CD4-positive, alpha-beta T cell (primary cell): ENCODE measurements at regions not wholly inside any gene's neighbourhood (a gene's known extent, or its start where the extent isn't known, plus 50 kb on each side); places are given as distances from the start of the nearest gene placed in this dataset.

Experiments used
- ATAC-seq: fragments of 200-7000 bp; cut with Tn5 transposase; one replicate; pipeline ENCODE4 v1.10.0; 2022; ENCODE audit warnings: mild to moderate bottlenecking; ENCODE audit not compliant: poor library complexity
- CTCF ChIA-PET: fragments of 350-600 bp; sonication (Branson Sonifier 250); formaldehyde crosslinking; loops from one replicate; lab custom pipeline; 2021; ENCODE audit warnings: antibody characterized with exemption, inconsistent platforms; lab: Charles Lee
- POLR2A ChIA-PET: fragments of 350-600 bp; sonication (Branson Sonifier 250); formaldehyde crosslinking; loops from one replicate; lab custom pipeline; 2021; ENCODE audit warnings: antibody characterized with exemption, inconsistent platforms; lab: Charles Lee
- DNase-seq, 14 experiments: peaks; one replicate each; pipeline ENCODE4 v3.0.0-alpha.2; 2013 to 2020; ENCODE audit warnings: mixed read lengths in 2 of 14
- H3K27ac ChIP-seq, 2 donors: one replicate each; pipeline versions ENCODE4 v1.5.1 to v1.7.0; 2013; ENCODE audit warnings: low read length in 2 of 2, low read depth in 1 of 2, mild to moderate bottlenecking in 1 of 2
- H3K27me3 ChIP-seq, 2 experiments: 1 replicate in 1 of 2; 2 replicates in 1 of 2; pipeline versions ENCODE4 v1.6.1 to v1.7.0; 2013; ENCODE audit warnings: low read length in 2 of 2, control low read depth in 1 of 2, mild to moderate bottlenecking in 1 of 2, moderate library complexity in 1 of 2; ENCODE audit not compliant: insufficient read depth in 2 of 2, control insufficient read depth in 1 of 2
- H3K36me3 ChIP-seq: one replicate; pipeline ENCODE4 v1.6.1; 2013; ENCODE audit warnings: low read length, control low read depth; ENCODE audit not compliant: insufficient read depth
- H3K4me1 ChIP-seq: one replicate; pipeline ENCODE4 v1.6.1; 2013; ENCODE audit warnings: low read length, control low read depth; ENCODE audit not compliant: insufficient read depth
- H3K4me3 ChIP-seq: one replicate; pipeline ENCODE4 v1.5.1; 2013; ENCODE audit warnings: mild to moderate bottlenecking, low read length, moderate library complexity
- H3K9me3 ChIP-seq, 2 experiments: 1 replicate in 1 of 2; 2 replicates in 1 of 2; pipeline versions ENCODE4 v1.6.1 to v1.7.0; 2013; ENCODE audit warnings: low read length in 2 of 2, mild to moderate bottlenecking in 2 of 2, control low read depth in 1 of 2, moderate library complexity in 1 of 2; ENCODE audit not compliant: control insufficient read depth in 1 of 2, insufficient read depth in 1 of 2
- H3K27ac Mint-ChIP-seq: one replicate; pipeline ENCODE4 v1.8.0; 2020; ENCODE audit warnings: mixed read lengths
- H3K27me3 Mint-ChIP-seq: one replicate; pipeline ENCODE4 v1.8.0; 2021; ENCODE audit warnings: mixed read lengths
- H3K36me3 Mint-ChIP-seq: one replicate; pipeline ENCODE4 v1.8.0; 2021; ENCODE audit warnings: low read depth, mixed read lengths
- H3K4me1 Mint-ChIP-seq: one replicate; pipeline ENCODE4 v1.8.0; 2021; ENCODE audit warnings: low read depth, mixed read lengths
- H3K4me3 Mint-ChIP-seq: one replicate; pipeline ENCODE4 v1.8.0; 2020; ENCODE audit warnings: mild to moderate bottlenecking, mixed read lengths
- H3K9me3 Mint-ChIP-seq: one replicate; pipeline ENCODE4 v1.8.0; 2020; ENCODE audit warnings: mixed read lengths
- CTCF ChIP-seq: fragments of 200-600 bp; IDR thresholded peaks from one replicate; pipeline ENCODE4 v1.8.0; 2022; ENCODE audit warnings: antibody characterized with exemption, mild to moderate bottlenecking
- intact Hi-C, 2 experiments: fragments of 100-400 bp; cut with DNase I in 1 of 2; cut with micrococcal nuclease in 1 of 2; formaldehyde crosslinking; loops; one replicate each; pipeline versions ENCODE4 v1.15.1 to v1.9.0; 2023 to 2025; cut with DNase I, micrococcal nuclease

- Mint-ChIP-seq H3K9me3 (no peaks in the 10 kb centered on the region), H3K27ac (peak overlapping the region; percentile 13), H3K4me1 (peaks cover 34% of the 10 kb centered on the region), H3K4me3 (peak overlapping the region; percentile 82), H3K36me3 (no peaks in the 10 kb centered on the region), H3K27me3 (peaks cover 44% of the 10 kb centered on the region)
- POLR2A ChIA-PET: interaction anchor here (0.7 kb wide), 1 partner anchor 24 kb away, joined by 3 read pairs; no protein-coding TSS in a partner anchor
- ATAC-seq: peak; percentile 80
- Histone ChIP-seq H3K4me3 (peak overlapping the region; percentile 61), H3K9me3 (no peaks in the 10 kb centered on the region), H3K27ac (no peak overlapping the region), H3K4me1 (peaks cover 12% of the 10 kb centered on the region), H3K27me3 (peaks cover 7 to 22% of the 10 kb centered on the region in 2 experiments), H3K36me3 (no peaks in the 10 kb centered on the region)
- peak in 7 of 14 experiments; percentile 4 to 57 (median 23) for DNase-seq
- CTCF ChIA-PET: interaction anchor here (0.6 kb wide), 1 partner anchor 20 kb away, joined by 3 read pairs; no protein-coding TSS in a partner anchor
- TF ChIP-seq CTCF: no peak
- intact Hi-C loops: no loop called here
These were observed 71.9 kb upstream of the GRAMD1B start for GRCh38 chr11:123357990-123358827.

GRCh38 chr11:123357353-123357989 lies 72.6 kb upstream of the GRAMD1B start:
- TF ChIP-seq CTCF: no peak
- H3K4me3 Mint-ChIP-seq: peak overlapping the region; percentile 82
- Histone ChIP-seq H3K9me3 (no peaks in the 10 kb centered on the region), H3K4me1 (peaks cover 12% of the 10 kb centered on the region), H3K4me3 (peak overlapping the region; percentile 61), H3K36me3 (no peaks in the 10 kb centered on the region), H3K27me3 (peaks cover 7 to 22% of the 10 kb centered on the region in 2 experiments), H3K27ac (no peak overlapping the region)
- peaks cover 26% of the 10 kb centered on the region for H3K4me1 Mint-ChIP-seq
- peaks cover 40% of the 10 kb centered on the region for H3K27me3 Mint-ChIP-seq
- ATAC-seq: no peak
- ChIA-PET CTCF (no interaction called here), POLR2A (interaction anchor here (0.7 kb wide), 1 partner anchor 25 kb away, joined by 3 read pairs; no protein-coding TSS in a partner anchor)
- no peak for DNase-seq
- H3K27ac Mint-ChIP-seq: peak overlapping the region; percentile 13
- intact Hi-C loops: no loop called here
- H3K36me3 Mint-ChIP-seq: no peaks in the 10 kb centered on the region
- no peaks in the 10 kb centered on the region for H3K9me3 Mint-ChIP-seq

- POLR2A ChIA-PET: no interaction called here
- CTCF ChIA-PET: no interaction called here
These were observed 73.5 kb upstream of the GRAMD1B start for GRCh38 chr11:123356539-123356938.

More at GRCh38 chr11:123356539-123356938, 73.5 kb upstream of the GRAMD1B start:
- Mint-ChIP-seq H3K9me3 (no peaks in the 10 kb centered on the region), H3K27me3 (peaks cover 36% of the 10 kb centered on the region), H3K27ac (no peak overlapping the region), H3K4me3 (no peak overlapping the region), H3K4me1 (peaks cover 26% of the 10 kb centered on the region), H3K36me3 (no peaks in the 10 kb centered on the region)
- TF ChIP-seq CTCF: no peak
- Histone ChIP-seq H3K27me3 (peaks cover 7 to 22% of the 10 kb centered on the region in 2 experiments), H3K4me1 (peaks cover 12% of the 10 kb centered on the region), H3K27ac (no peak overlapping the region), H3K4me3 (no peak overlapping the region), H3K36me3 (no peaks in the 10 kb centered on the region), H3K9me3 (no peaks in the 10 kb centered on the region)
- no peak for ATAC-seq
- intact Hi-C loops: no loop called here
- no peak for DNase-seq
